Keratinocyte (primary cell): ENCODE measurements at regions not wholly inside any gene's neighbourhood (a gene's known extent, or its start where the extent isn't known, plus 50 kb on each side); places are given as distances from the start of the nearest gene placed in this dataset.

Source experiments
- DNase-seq: peaks from one replicate; pipeline ENCODE4 v3.0.0-alpha.2; 2011; ENCODE audit warnings: low read depth, missing footprints, low spot score
- FAIRE-seq: peaks from 2 replicates; lab custom pipeline; 2011; peaks lifted over from hg19 to GRCh38; lab: Jason Lieb, UNC
- H2AFZ ChIP-seq: 2 replicates; pipeline ENCODE4 v1.6.0; 2012; ENCODE audit warnings: low read length, control low read depth, inconsistent platforms; ENCODE audit not compliant: control insufficient read depth
- H3K27ac ChIP-seq: 2 replicates; pipeline ENCODE4 v1.5.1; 2011; ENCODE audit warnings: low read length; ENCODE audit not compliant: control insufficient read depth, insufficient read depth
- H3K27me3 ChIP-seq: 3 replicates; pipeline ENCODE4 v1.6.0; 2011; ENCODE audit warnings: low read length; ENCODE audit not compliant: control insufficient read depth, insufficient read depth; ENCODE audit errors: extremely low read depth
- H3K36me3 ChIP-seq, 2 experiments: 2 replicates in 1 of 2; 3 replicates in 1 of 2; pipeline ENCODE4 v1.5.1; 2011; ENCODE audit warnings: low read length in 2 of 2, mild to moderate bottlenecking in 1 of 2; ENCODE audit not compliant: control insufficient read depth in 2 of 2, insufficient read depth in 2 of 2; ENCODE audit errors: extremely low read depth in 1 of 2
- H3K4me1 ChIP-seq: 3 replicates; pipeline ENCODE4 v1.5.1; 2011; ENCODE audit warnings: low read length; ENCODE audit not compliant: control insufficient read depth, insufficient read depth; ENCODE audit errors: extremely low read depth
- H3K4me2 ChIP-seq: 3 replicates; pipeline ENCODE4 v1.6.0; 2011; ENCODE audit warnings: low read depth, low read length; ENCODE audit not compliant: control insufficient read depth, insufficient read depth; ENCODE audit errors: extremely low read depth
- H3K4me3 ChIP-seq, 3 experiments: fragments of 200-600 bp in 1 of 3; sonication (generic) in 1 of 3; 2 replicates in 2 of 3; 3 replicates in 1 of 3; pipeline ENCODE4 v1.5.1; 2011 to 2016; ENCODE audit warnings: low read length in 3 of 3, mild to moderate bottlenecking in 3 of 3, control low read depth in 2 of 3, inconsistent platforms in 1 of 3, low read depth in 1 of 3, mixed read lengths in 1 of 3, mixed run types in 1 of 3, moderate library complexity in 1 of 3; ENCODE audit not compliant: control insufficient read depth in 2 of 3, insufficient read depth in 2 of 3; ENCODE audit errors: extremely low read depth in 1 of 3
- H3K79me2 ChIP-seq: 2 replicates; pipeline ENCODE4 v1.6.0; 2012; ENCODE audit warnings: low read length; ENCODE audit not compliant: control insufficient read depth, insufficient read depth
- H3K9ac ChIP-seq: 3 replicates; pipeline ENCODE4 v1.6.0; 2011; ENCODE audit warnings: low read length; ENCODE audit not compliant: control insufficient read depth, insufficient read depth; ENCODE audit errors: extremely low read depth
- H3K9me1 ChIP-seq: 3 replicates; pipeline ENCODE4 v1.6.0; 2011; ENCODE audit warnings: low read length; ENCODE audit not compliant: control insufficient read depth, insufficient read depth; ENCODE audit errors: extremely low read depth
- H3K9me3 ChIP-seq: 2 replicates; pipeline ENCODE4 v1.5.1; 2012; ENCODE audit warnings: low read depth, low read length; ENCODE audit not compliant: control insufficient read depth
- H4K20me1 ChIP-seq: 3 replicates; pipeline ENCODE4 v1.6.0; 2011; ENCODE audit warnings: low read length; ENCODE audit not compliant: control insufficient read depth, insufficient read depth; ENCODE audit errors: extremely low read depth
- CTCF ChIP-seq, 3 experiments: IDR thresholded peaks in 1 of 3; conservative IDR thresholded peaks in 1 of 3; optimal IDR thresholded peaks in 1 of 3; 2 replicates in 2 of 3; 3 replicates in 1 of 3; pipeline versions ENCODE3 to v1.5.1; 2011; ENCODE audit warnings: low read length in 3 of 3, mild to moderate bottlenecking in 3 of 3, moderate library complexity in 2 of 3, control low read depth in 1 of 3, inconsistent platforms in 1 of 3; ENCODE audit not compliant: insufficient read depth in 2 of 3; ENCODE audit errors: extremely low read depth in 1 of 3
- EZH2 ChIP-seq: IDR thresholded peaks from one replicate; pipeline ENCODE4 v1.6.1; 2012; ENCODE audit warnings: inconsistent platforms, mild to moderate bottlenecking, low read length, moderate library complexity
- dilution Hi-C: fragments of 300-500 bp; cut with MboI; formaldehyde crosslinking; loops from one replicate; pipeline ENCODE4 v1.7.0; 2020; ENCODE audit warnings: low sequenced_read_pairs; ENCODE audit not compliant: extremely low pct_ligation_motif_present

GRCh38 chr4:134762053-134762452 lies 560.5 kb upstream of the PABPC4L start:
- no peak overlapping the region for H3K4me3 ChIP-seq

GRCh38 chr4:134756421-134756820 lies 554.8 kb upstream of the PABPC4L start:
- Histone ChIP-seq H3K79me2 (no peaks in the 10 kb centered on the region), H3K9me3 (no peaks in the 10 kb centered on the region), H3K9me1 (no peaks in the 10 kb centered on the region), H3K4me2 (no peak overlapping the region), H3K9ac (no peak overlapping the region), H3K4me1 (no peaks in the 10 kb centered on the region), H3K27me3 (no peaks in the 10 kb centered on the region), H4K20me1 (no peaks in the 10 kb centered on the region), H2AFZ (no peak overlapping the region), H3K4me3 (no peak overlapping the region), H3K36me3 (no peaks in the 10 kb centered on the region), H3K27ac (no peak overlapping the region)
- TF ChIP-seq EZH2: no peak
- no peak for TF ChIP-seq CTCF (optimal IDR thresholded peaks at IDR 0.05 in 1 of 3, IDR thresholded peaks at IDR 0.05 in 1 of 3, conservative IDR thresholded peaks at IDR 0.05 in 1 of 3; ENCODE audit: extremely low read depth in 1 of 3, insufficient read depth in 2 of 3, low read length in 3 of 3)
- dilution Hi-C loops: no loop called here
- FAIRE-seq (no peak), DNase-seq (no peak)

More at GRCh38 chr4:134762053-134762452, 560.5 kb upstream of the PABPC4L start:
- Histone ChIP-seq H4K20me1 (no peaks in the 10 kb centered on the region), H3K4me1 (no peaks in the 10 kb centered on the region), H2AFZ (no peak overlapping the region), H3K9me3 (no peaks in the 10 kb centered on the region), H3K9ac (no peak overlapping the region), H3K27me3 (no peaks in the 10 kb centered on the region), H3K79me2 (no peaks in the 10 kb centered on the region), H3K9me1 (no peaks in the 10 kb centered on the region), H3K27ac (no peak overlapping the region), H3K36me3 (no peaks in the 10 kb centered on the region), H3K4me2 (no peak overlapping the region)
- DNase-seq (no peak), FAIRE-seq (no peak)
- TF ChIP-seq CTCF (optimal IDR thresholded peaks at IDR 0.05 in 1 of 3, IDR thresholded peaks at IDR 0.05 in 1 of 3, conservative IDR thresholded peaks at IDR 0.05 in 1 of 3; ENCODE audit: extremely low read depth in 1 of 3, insufficient read depth in 2 of 3, low read length in 3 of 3) (no peak), EZH2 (no peak)
- dilution Hi-C loops: no loop called here
